Vagina (tissue), 2 donors: ENCODE measurements at regions not wholly inside any gene's neighbourhood (a gene's known extent, or its start where the extent isn't known, plus 50 kb on each side); places are given as distances from the start of the nearest gene placed in this dataset.

Source experiments
- CTCF ChIP-seq, 3 experiments: fragments of 450-650 bp in 2 of 3; fragments of 200-600 bp in 1 of 3; sonication (generic) in 1 of 3; IDR thresholded peaks; one replicate each; pipeline ENCODE4 v1.5.1; 2017 to 2019; ENCODE audit warnings: antibody characterized with exemption in 3 of 3, mild to moderate bottlenecking in 2 of 3, moderate library complexity in 2 of 3
- POLR2A ChIP-seq, 2 donors: fragments of 450-650 bp; IDR thresholded peaks; one replicate each; pipeline ENCODE4 v1.6.1; 2017; ENCODE audit warnings: antibody characterized with exemption in 2 of 2, mild to moderate bottlenecking in 2 of 2, moderate library complexity in 2 of 2
- POLR2AphosphoS5 ChIP-seq, 2 donors: sonication (generic); formaldehyde crosslinking; IDR thresholded peaks; one replicate each; pipeline ENCODE4 v1.9.0; 2017; ENCODE audit warnings: antibody characterized with exemption in 2 of 2, mild to moderate bottlenecking in 2 of 2, low read depth in 1 of 2; ENCODE audit not compliant: insufficient read depth in 1 of 2

GRCh38 chr12:125674554-125675338 is 609.5 kb downstream of the AACS start:
- TF ChIP-seq POLR2AphosphoS5 (IDR thresholded peaks at IDR 0.05; ENCODE audit: insufficient read depth in 1 of 2, low read depth in 1 of 2) (no peak), POLR2A (IDR thresholded peaks at IDR 0.05) (no peak), CTCF (IDR thresholded peaks at IDR 0.05) (no peak)
